CD14-positive monocyte (primary cell): ENCODE measurements at regions not wholly inside any gene's neighbourhood (a gene's known extent, or its start where the extent isn't known, plus 50 kb on each side); places are given as distances from the start of the nearest gene placed in this dataset.

Experiments
- DNase-seq, 3 donors: peaks; one replicate each; pipeline ENCODE4 v3.0.0-alpha.2; 2011 to 2022
- H2AFZ ChIP-seq: 2 replicates; pipeline ENCODE4 v1.6.0; 2012; ENCODE audit warnings: mild to moderate bottlenecking, low read depth, low read length, inconsistent platforms; ENCODE audit not compliant: insufficient read depth, poor library complexity, severe bottlenecking
- H3K27ac ChIP-seq, 2 donors: 1 replicate in 1 of 2; 2 replicates in 1 of 2; pipeline ENCODE4 v1.5.1; 2012 to 2013; ENCODE audit warnings: low read length in 2 of 2, control low read depth in 1 of 2, inconsistent platforms in 1 of 2, low read depth in 1 of 2, mild to moderate bottlenecking in 1 of 2
- H3K27me3 ChIP-seq, 2 donors: one replicate each; pipeline versions ENCODE4 v1.6.0 to v1.6.1; 2011 to 2013; ENCODE audit warnings: low read length in 2 of 2; ENCODE audit not compliant: control insufficient read depth in 2 of 2, insufficient read depth in 2 of 2
- H3K36me3 ChIP-seq, 2 donors: replicated peaks in 1 of 2; 1 replicate in 1 of 2; 2 replicates in 1 of 2; pipeline versions ENCODE4 v1.5.1 to v1.6.1; 2012 to 2013; ENCODE audit warnings: low read length in 2 of 2, control low read depth in 1 of 2, inconsistent platforms in 1 of 2, mild to moderate bottlenecking in 1 of 2; ENCODE audit not compliant: insufficient read depth in 2 of 2, control insufficient read depth in 1 of 2
- H3K4me1 ChIP-seq, 2 donors: 1 replicate in 1 of 2; 2 replicates in 1 of 2; pipeline versions ENCODE4 v1.5.1 to v1.6.1; 2012 to 2013; ENCODE audit warnings: low read length in 2 of 2, control low read depth in 1 of 2, inconsistent platforms in 1 of 2, mild to moderate bottlenecking in 1 of 2, moderate library complexity in 1 of 2; ENCODE audit not compliant: insufficient read depth in 2 of 2, control insufficient read depth in 1 of 2
- H3K4me2 ChIP-seq: replicated peaks from 2 replicates; pipeline ENCODE3; 2012; ENCODE audit warnings: low read length, moderate library complexity, mild to moderate bottlenecking; ENCODE audit not compliant: poor library complexity, severe bottlenecking; ENCODE audit errors: extremely low read depth
- H3K4me3 ChIP-seq, 3 experiments: fragments of 200-600 bp in 1 of 3; sonication (generic) in 1 of 3; replicated peaks in 1 of 3; 1 replicate in 2 of 3; 2 replicates in 1 of 3; pipeline ENCODE4 v1.5.1; 2011 to 2013; ENCODE audit warnings: low read length in 3 of 3, mild to moderate bottlenecking in 3 of 3, control low read depth in 2 of 3, low read depth in 2 of 3, inconsistent platforms in 1 of 3, moderate library complexity in 1 of 3
- H3K79me2 ChIP-seq: 2 replicates; pipeline ENCODE4 v1.6.0; 2012; ENCODE audit warnings: mild to moderate bottlenecking, control low read depth, inconsistent platforms, low read length, moderate library complexity; ENCODE audit not compliant: insufficient read depth
- H3K9ac ChIP-seq: 2 replicates; pipeline ENCODE4 v1.6.0; 2017; ENCODE audit warnings: low read length, mild to moderate bottlenecking; ENCODE audit not compliant: insufficient read depth, poor library complexity, severe bottlenecking
- H3K9me3 ChIP-seq, 2 donors: replicated peaks in 1 of 2; 1 replicate in 1 of 2; 2 replicates in 1 of 2; pipeline versions ENCODE4 v1.5.1 to v1.6.1; 2012 to 2013; ENCODE audit warnings: low read length in 2 of 2, control low read depth in 1 of 2; ENCODE audit not compliant: control insufficient read depth in 1 of 2, insufficient read depth in 1 of 2
- H4K20me1 ChIP-seq: 2 replicates; pipeline ENCODE4 v1.6.0; 2012; ENCODE audit warnings: mild to moderate bottlenecking, low read length, control low read depth, moderate library complexity; ENCODE audit not compliant: insufficient read depth
- H3K27ac Mint-ChIP-seq, 7 donors: one replicate each; pipeline ENCODE4 v1.8.0; 2020; ENCODE audit warnings: mild to moderate bottlenecking in 7 of 7, mixed read lengths in 7 of 7, moderate library complexity in 6 of 7, inconsistent platforms in 2 of 7
- H3K27me3 Mint-ChIP-seq, 3 donors: one replicate each; pipeline ENCODE4 v1.8.0; 2021 to 2022; ENCODE audit warnings: low read depth in 3 of 3, mild to moderate bottlenecking in 3 of 3, mixed read lengths in 3 of 3, moderate library complexity in 3 of 3, inconsistent platforms in 1 of 3
- H3K36me3 Mint-ChIP-seq, 2 donors: one replicate each; pipeline ENCODE4 v1.8.0; 2020; ENCODE audit warnings: mixed read lengths in 2 of 2, inconsistent platforms in 1 of 2, mild to moderate bottlenecking in 1 of 2
- H3K4me1 Mint-ChIP-seq: one replicate; pipeline ENCODE4 v1.8.0; 2020; ENCODE audit warnings: mild to moderate bottlenecking, mixed read lengths
- H3K4me3 Mint-ChIP-seq, 2 donors: one replicate each; pipeline ENCODE4 v1.8.0; 2020; ENCODE audit warnings: mild to moderate bottlenecking in 2 of 2, mixed read lengths in 2 of 2, moderate library complexity in 1 of 2
- H3K9me3 Mint-ChIP-seq, 7 donors: one replicate each; pipeline ENCODE4 v1.8.0; 2020 to 2022; ENCODE audit warnings: mixed read lengths in 7 of 7, mild to moderate bottlenecking in 6 of 7, moderate library complexity in 6 of 7, inconsistent platforms in 2 of 7
- WGBS: methylation state at CpG from one replicate; pipeline ENCODE4 v1.1.5; 2013; ENCODE audit warnings: missing lambda C conversion rate; ENCODE audit not compliant: insufficient coverage; 5-methylcytosine and 5-hydroxymethylcytosine counted together
- intact Hi-C, 2 donors: fragments of 100-400 bp; cut with micrococcal nuclease; formaldehyde crosslinking; loops; one replicate each; pipeline versions ENCODE4 v1.15.0 to v1.15.1; 2023
- TF ChIP-seq, protein P1 (sequence below): fragments of 200-600 bp; IDR thresholded peaks from one replicate; pipeline ENCODE4 v1.8.0; 2022; ENCODE audit warnings: antibody characterized with exemption, mild to moderate bottlenecking

DNA sequence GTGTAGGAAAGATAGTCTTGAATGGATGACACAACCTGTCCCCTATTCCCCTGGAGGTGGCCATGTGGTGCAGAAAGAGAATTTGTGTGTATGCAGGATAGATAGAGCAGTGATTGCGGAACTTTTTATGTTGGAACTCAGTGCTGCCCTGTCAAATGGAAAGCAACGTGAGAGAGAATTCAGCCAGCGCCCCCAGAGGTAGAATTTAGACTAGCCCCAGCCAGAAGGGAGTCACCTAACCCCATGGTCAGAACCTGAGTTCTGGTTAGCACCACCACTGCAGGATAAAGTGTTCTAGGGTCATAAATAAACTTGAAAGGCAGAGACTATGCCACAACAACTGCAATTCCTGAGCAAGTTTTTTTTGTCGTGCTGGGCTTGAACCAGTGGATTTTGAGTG lies 152.9 kb upstream of the GRIA4 start:
- Histone ChIP-seq H3K36me3 (no peaks in the 10 kb centered on the region), H3K4me1 (no peaks in the 10 kb centered on the region), H3K4me3 (no peak overlapping the region), H3K79me2 (no peaks in the 10 kb centered on the region), H2AFZ (no peak overlapping the region), H3K27ac (no peak overlapping the region), H3K4me2 (no peak overlapping the region), H3K9ac (no peak overlapping the region), H3K9me3 (peaks cover 0 to 14% of the 10 kb centered on the region in 2 donors), H4K20me1 (no peaks in the 10 kb centered on the region), H3K27me3 (no peaks in the 10 kb centered on the region)
- DNase-seq, result no peak
- no peaks in the 10 kb centered on the region for H3K27me3 Mint-ChIP-seq
- H3K4me3 Mint-ChIP-seq, result no peak overlapping the region
- intact Hi-C loops, result no loop called here
- TF ChIP-seq, protein P1, sequence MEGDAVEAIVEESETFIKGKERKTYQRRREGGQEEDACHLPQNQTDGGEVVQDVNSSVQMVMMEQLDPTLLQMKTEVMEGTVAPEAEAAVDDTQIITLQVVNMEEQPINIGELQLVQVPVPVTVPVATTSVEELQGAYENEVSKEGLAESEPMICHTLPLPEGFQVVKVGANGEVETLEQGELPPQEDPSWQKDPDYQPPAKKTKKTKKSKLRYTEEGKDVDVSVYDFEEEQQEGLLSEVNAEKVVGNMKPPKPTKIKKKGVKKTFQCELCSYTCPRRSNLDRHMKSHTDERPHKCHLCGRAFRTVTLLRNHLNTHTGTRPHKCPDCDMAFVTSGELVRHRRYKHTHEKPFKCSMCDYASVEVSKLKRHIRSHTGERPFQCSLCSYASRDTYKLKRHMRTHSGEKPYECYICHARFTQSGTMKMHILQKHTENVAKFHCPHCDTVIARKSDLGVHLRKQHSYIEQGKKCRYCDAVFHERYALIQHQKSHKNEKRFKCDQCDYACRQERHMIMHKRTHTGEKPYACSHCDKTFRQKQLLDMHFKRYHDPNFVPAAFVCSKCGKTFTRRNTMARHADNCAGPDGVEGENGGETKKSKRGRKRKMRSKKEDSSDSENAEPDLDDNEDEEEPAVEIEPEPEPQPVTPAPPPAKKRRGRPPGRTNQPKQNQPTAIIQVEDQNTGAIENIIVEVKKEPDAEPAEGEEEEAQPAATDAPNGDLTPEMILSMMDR, result no peak
- peaks cover 0 to 13% (median 8%) of the 10 kb centered on the region in 7 donors for H3K9me3 Mint-ChIP-seq
- no peaks in the 10 kb centered on the region for H3K36me3 Mint-ChIP-seq
- H3K4me1 Mint-ChIP-seq, result no peaks in the 10 kb centered on the region
- no peak overlapping the region for H3K27ac Mint-ChIP-seq
- 100% methylated on average over 2 of the region's 4 CpGs for WGBS

DNA sequence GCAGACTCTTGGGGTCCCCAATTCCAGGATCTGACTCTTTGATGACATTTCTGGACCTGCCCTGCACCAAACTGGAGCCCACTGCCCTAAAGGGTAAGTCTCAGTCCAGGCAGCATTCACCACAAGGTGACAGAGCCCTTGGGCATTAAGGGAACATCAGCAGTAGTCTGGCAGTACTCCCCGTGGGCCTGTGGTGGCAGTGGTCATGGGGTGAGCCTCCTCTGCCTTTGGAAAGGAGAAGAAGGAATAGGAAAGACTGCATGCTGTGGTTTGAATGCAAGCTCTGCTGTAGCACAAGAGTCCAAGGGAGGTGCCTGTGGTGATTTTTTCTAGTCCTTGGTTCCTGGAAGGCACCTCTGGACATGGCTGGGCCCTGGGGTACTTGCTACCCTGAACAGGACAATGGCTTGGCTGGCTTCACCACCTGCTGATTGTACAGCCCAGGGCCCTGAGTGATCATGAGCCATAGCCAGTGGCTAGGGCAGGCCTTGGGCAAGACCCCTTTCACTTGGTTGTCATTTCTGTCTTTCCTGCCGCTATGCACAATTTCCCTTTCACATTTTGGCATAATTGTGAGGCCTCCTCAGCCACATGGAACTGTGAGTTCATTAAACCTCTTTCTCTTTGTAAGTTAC lies 160.7 kb upstream of the GRIA4 start:
- Histone ChIP-seq H3K4me2 (no peak overlapping the region), H3K4me1 (no peaks in the 10 kb centered on the region), H3K9ac (no peak overlapping the region), H3K4me3 (no peak overlapping the region), H3K27me3 (no peaks in the 10 kb centered on the region), H3K79me2 (no peaks in the 10 kb centered on the region), H3K27ac (no peak overlapping the region), H4K20me1 (no peaks in the 10 kb centered on the region), H3K9me3 (peaks cover 2% of the 10 kb centered on the region in 2 donors), H3K36me3 (no peaks in the 10 kb centered on the region), H2AFZ (no peak overlapping the region)
- intact Hi-C loops, result no loop called here
- H3K27ac Mint-ChIP-seq, result no peak overlapping the region
- no peaks in the 10 kb centered on the region for H3K27me3 Mint-ChIP-seq
- TF ChIP-seq, protein P1, result no peak
- H3K4me1 Mint-ChIP-seq, result no peaks in the 10 kb centered on the region
- no peak for DNase-seq
- H3K36me3 Mint-ChIP-seq, result no peaks in the 10 kb centered on the region
- peaks cover 3 to 13% (median 5%) of the 10 kb centered on the region in 7 donors for H3K9me3 Mint-ChIP-seq
- WGBS, result 90% methylated on average over 2 of the region's 2 CpGs
- no peak overlapping the region for H3K4me3 Mint-ChIP-seq
